BE2C (cell line): ENCODE measurements at regions not wholly inside any gene's neighbourhood (a gene's known extent, or its start where the extent isn't known, plus 50 kb on each side); places are given as distances from the start of the nearest gene placed in this dataset.
"Not testable (repeated sequence)": the region's sequence is repeated elsewhere in the genome, so short reads cannot be mapped to it uniquely, and the experiment has no call there.

ENCODE experiments used
- DNase-seq: peaks from one replicate; pipeline ENCODE4 v3.0.0-alpha.2; 2020
- H3K27me3 ChIP-seq: fragments of 250-450 bp; sonication (Bioruptor Pico); 2 replicates; pipeline ENCODE4 v1.5.1; 2020; ENCODE audit warnings: mild to moderate bottlenecking
- H3K36me3 ChIP-seq: fragments of 250-450 bp; sonication (Bioruptor Pico); 2 replicates; pipeline ENCODE4 v1.5.1; 2020; ENCODE audit warnings: mild to moderate bottlenecking
- H3K4me1 ChIP-seq: fragments of 250-450 bp; sonication (Bioruptor Pico); 2 replicates; pipeline ENCODE4 v1.5.1; 2020
- H3K4me3 ChIP-seq: 2 replicates; pipeline ENCODE4 v1.5.1; 2011; ENCODE audit warnings: low read depth, low read length
- H3K9me3 ChIP-seq: fragments of 250-450 bp; sonication (Bioruptor Pico); 2 replicates; pipeline ENCODE4 v1.5.1; 2020
- TF ChIP-seq, protein P1 (sequence below): IDR thresholded peaks from 2 replicates; pipeline ENCODE4 v1.5.1; 2012; ENCODE audit warnings: mild to moderate bottlenecking, low read depth, low read length

DNA sequence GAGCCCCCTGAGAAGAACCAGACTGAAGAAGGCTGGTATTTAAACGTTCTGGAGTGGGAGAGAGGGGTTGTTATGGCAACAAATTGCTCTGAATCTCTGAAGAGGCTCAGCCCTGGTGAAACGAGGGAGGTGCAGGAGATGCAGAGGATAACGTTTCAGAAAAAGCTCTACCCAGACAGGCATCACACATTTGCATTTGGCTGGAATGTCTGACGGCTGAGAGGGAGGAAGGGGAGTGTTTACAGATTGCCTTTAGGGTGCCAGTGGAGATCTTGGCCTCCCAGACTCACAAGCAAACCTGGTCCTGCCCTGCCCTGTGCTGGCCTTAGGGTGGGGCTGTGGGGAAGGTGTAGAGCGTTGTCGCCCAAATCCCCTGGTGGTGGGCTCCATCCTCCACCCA is 169.0 kb upstream of the AJAP1 start:
- no peaks in the 10 kb centered on the region for H3K4me1 ChIP-seq
- no peaks in the 10 kb centered on the region for H3K27me3 ChIP-seq
- TF ChIP-seq, protein P1, sequence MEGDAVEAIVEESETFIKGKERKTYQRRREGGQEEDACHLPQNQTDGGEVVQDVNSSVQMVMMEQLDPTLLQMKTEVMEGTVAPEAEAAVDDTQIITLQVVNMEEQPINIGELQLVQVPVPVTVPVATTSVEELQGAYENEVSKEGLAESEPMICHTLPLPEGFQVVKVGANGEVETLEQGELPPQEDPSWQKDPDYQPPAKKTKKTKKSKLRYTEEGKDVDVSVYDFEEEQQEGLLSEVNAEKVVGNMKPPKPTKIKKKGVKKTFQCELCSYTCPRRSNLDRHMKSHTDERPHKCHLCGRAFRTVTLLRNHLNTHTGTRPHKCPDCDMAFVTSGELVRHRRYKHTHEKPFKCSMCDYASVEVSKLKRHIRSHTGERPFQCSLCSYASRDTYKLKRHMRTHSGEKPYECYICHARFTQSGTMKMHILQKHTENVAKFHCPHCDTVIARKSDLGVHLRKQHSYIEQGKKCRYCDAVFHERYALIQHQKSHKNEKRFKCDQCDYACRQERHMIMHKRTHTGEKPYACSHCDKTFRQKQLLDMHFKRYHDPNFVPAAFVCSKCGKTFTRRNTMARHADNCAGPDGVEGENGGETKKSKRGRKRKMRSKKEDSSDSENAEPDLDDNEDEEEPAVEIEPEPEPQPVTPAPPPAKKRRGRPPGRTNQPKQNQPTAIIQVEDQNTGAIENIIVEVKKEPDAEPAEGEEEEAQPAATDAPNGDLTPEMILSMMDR, result no peak
- no peak for DNase-seq
- no peaks in the 10 kb centered on the region for H3K36me3 ChIP-seq
- no peak overlapping the region for H3K4me3 ChIP-seq
- no peaks in the 10 kb centered on the region for H3K9me3 ChIP-seq

DNA sequence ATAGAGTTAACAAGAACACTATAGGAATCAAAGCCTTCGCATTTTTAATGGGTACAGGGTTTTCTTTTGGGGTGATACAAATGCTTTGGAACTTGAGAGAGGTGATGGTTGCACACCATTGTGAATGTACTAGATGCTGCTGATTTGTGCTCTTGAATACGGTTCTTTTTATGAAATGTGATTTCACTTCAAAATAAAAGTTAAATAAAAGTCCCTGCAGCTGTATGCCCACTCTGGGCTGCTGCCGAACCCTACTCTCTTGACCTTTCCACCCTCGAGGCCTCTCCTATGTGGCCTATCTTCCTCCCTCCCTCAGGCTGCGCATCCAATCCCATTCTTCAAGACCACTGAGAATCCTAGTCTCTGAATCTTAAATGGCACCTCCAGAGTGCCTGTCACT is 168.5 kb upstream of the AJAP1 start:
- DNase-seq, result no peak
- H3K36me3 ChIP-seq, result no peaks in the 10 kb centered on the region
- no peaks in the 10 kb centered on the region for H3K9me3 ChIP-seq
- TF ChIP-seq, protein P1, result no peak
- H3K4me3 ChIP-seq, result no peak overlapping the region
- no peaks in the 10 kb centered on the region for H3K27me3 ChIP-seq
- no peaks in the 10 kb centered on the region for H3K4me1 ChIP-seq

DNA sequence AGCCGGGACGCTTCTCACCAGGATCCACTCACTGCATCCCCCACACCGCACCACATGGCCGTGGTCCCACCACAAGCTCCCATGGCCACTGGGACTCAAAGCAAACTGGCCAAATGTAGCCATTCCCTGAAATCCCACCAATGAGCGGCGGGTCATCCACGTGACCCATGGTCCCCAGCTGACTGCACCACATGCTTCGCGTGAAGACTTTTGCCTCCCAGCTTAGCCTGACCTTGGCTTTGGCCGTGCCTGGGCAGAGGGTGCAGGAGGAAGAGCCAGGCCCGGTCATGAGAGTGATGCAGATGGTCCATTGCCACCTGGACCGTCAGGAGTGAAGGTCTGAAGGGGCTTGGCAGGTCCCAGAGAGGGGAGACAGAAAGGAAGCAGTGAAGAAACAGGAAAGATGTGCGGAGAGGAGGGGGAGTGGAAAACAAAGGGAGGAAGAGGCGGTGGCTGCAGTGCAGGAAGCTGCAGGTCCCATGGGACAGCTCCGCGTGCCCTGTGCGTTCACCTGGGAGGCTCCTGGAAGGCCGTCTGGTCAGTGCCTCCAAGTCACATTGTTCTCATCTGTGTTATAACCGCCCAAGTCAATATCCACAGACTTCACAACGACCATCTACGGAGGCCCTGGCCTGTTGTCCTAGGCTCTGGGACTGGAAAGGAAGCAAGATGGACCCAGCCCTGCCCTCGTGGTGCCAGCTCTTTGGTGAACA is 167.8 kb upstream of the AJAP1 start:
- Histone ChIP-seq H3K36me3 (no peaks in the 10 kb centered on the region), H3K4me3 (no peak overlapping the region), H3K27me3 (no peaks in the 10 kb centered on the region), H3K4me1 (no peaks in the 10 kb centered on the region), H3K9me3 (no peaks in the 10 kb centered on the region)
- DNase-seq, result no peak
- TF ChIP-seq, protein P1, result no peak

DNA sequence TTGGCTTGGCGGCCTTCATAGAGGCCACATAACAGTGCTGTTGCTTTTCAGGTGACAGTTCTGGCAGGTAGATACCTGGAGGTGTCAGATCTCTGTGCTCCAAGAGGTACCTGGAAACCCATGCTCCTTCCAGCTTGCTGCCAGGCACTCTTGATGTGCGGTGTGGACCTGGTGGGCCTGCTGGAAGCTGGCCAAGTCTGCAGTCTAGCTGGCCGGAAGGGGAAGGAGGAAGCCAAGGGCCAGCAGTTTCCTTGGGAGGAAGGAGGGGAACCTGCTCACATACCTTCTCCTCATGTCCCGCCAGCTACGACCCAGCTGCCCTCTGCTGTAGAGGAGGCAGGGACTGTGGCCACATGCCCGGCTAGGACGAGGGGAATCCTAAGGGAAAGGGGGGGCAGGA is 166.4 kb upstream of the AJAP1 start:
- H3K4me3 ChIP-seq, result no peak overlapping the region
- H3K9me3 ChIP-seq, result no peaks in the 10 kb centered on the region
- H3K36me3 ChIP-seq, result no peaks in the 10 kb centered on the region
- no peak for DNase-seq
- TF ChIP-seq, protein P1, result no peak
- H3K4me1 ChIP-seq, result no peaks in the 10 kb centered on the region
- no peaks in the 10 kb centered on the region for H3K27me3 ChIP-seq

DNA sequence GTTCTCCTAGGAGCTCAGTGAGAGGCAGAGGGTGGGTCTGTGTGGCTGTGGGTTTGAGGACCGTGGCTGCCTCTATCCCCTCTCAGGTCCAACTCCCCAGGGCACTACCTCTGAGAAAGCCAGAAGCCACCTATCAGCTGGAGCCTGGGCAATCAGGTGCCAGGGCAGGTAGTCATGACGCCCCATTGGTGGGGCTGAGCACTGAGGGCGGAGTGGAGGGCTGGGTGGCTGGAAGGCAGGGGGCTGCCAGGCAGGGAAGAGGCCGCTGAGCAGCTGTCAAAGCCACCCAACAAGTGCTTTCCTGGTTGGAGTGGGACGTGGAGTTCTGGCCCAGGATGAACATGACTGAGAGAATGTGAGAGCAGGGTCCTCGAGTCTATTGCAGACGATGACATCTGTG is 164.9 kb upstream of the AJAP1 start:
- H3K4me3 ChIP-seq, result no peak overlapping the region
- DNase-seq, result no peak
- no peaks in the 10 kb centered on the region for H3K4me1 ChIP-seq
- H3K36me3 ChIP-seq, result no peaks in the 10 kb centered on the region
- H3K27me3 ChIP-seq, result no peaks in the 10 kb centered on the region
- TF ChIP-seq, protein P1, result no peak
- H3K9me3 ChIP-seq, result no peaks in the 10 kb centered on the region

DNA sequence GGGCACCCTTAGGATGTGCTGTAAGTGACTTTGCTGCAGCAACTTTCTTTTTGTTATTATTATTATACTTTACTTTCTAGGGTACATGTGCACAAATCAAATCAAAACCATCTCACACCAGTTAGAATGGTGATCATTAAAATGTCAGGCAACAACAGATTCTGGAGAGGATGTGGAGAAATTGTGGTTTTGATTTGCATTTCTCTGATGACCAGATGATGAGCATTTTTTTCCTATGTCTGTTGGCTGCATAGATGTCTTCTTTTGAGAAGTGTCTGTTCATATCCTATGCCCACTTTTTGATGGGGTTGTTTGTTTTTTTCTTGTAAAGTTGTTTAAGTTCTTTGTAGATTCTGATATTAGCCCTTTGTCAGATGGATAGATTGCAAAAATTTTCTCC is 164.4 kb upstream of the AJAP1 start:
- not testable (repeated sequence) for H3K4me1 ChIP-seq, H3K27me3 ChIP-seq, DNase-seq, H3K4me3 ChIP-seq, H3K36me3 ChIP-seq, H3K9me3 ChIP-seq
